ENCODE measurements at regions not wholly inside any gene's neighbourhood (a gene's known extent, or its start where the extent isn't known, plus 50 kb on each side); places are given as distances from the start of the nearest gene placed in this dataset.

GRCh38 chrX:99117011-99117410 lies 1293.1 kb downstream of the PCDH19 start:
- DNase-seq: no peak

- no peak for DNase-seq
These were observed 1314.0 kb downstream of the PCDH19 start for GRCh38 chrX:99095965-99096635.

- no peak for DNase-seq
These were observed 1318.6 kb downstream of the PCDH19 start for GRCh38 chrX:99091459-99091858.

- DNase-seq: no peak
These were observed 1331.8 kb downstream of the PCDH19 start for GRCh38 chrX:99078301-99078700.

- DNase-seq: no peak
These were observed 1333.0 kb downstream of the PCDH19 start for GRCh38 chrX:99077099-99077498.

GRCh38 chrX:99073551-99073950 lies 1336.5 kb downstream of the PCDH19 start:
- no peak for DNase-seq

- no peak for DNase-seq
These were observed 1358.4 kb downstream of the PCDH19 start for GRCh38 chrX:99051639-99052038.

- DNase-seq: no peak
These were observed 1376.7 kb downstream of the PCDH19 start for GRCh38 chrX:99033226-99033901.

- DNase-seq: no peak
These were observed 1399.1 kb downstream of the PCDH19 start for GRCh38 chrX:99010957-99011356.

GRCh38 chrX:99001286-99001685 lies 1408.8 kb downstream of the PCDH19 start:
- no peak for DNase-seq

GRCh38 chrX:98962996-98963395 lies 1447.1 kb downstream of the PCDH19 start:
- no peak for DNase-seq

GRCh38 chrX:98956014-98956413 lies 1454.1 kb downstream of the PCDH19 start:
- DNase-seq: no peak

GRCh38 chrX:98939456-98939855 lies 1470.6 kb downstream of the PCDH19 start:
- peak in 1 of 58 donors; percentile 0 for DNase-seq

GRCh38 chrX:98931216-98931615 lies 1478.9 kb downstream of the PCDH19 start:
- no peak for DNase-seq

- DNase-seq: no peak
These were observed 1485.6 kb downstream of the PCDH19 start for GRCh38 chrX:98924511-98924910.

GRCh38 chrX:98897191-98897590 lies 1512.9 kb downstream of the PCDH19 start:
- no peak for DNase-seq

GRCh38 chrX:98850639-98851038 lies 1559.4 kb downstream of the PCDH19 start:
- peak in 1 of 58 donors; percentile 1 for DNase-seq

Data from anterior cingulate cortex (tissue), 58 donors.